ENCODE measurements at regions not wholly inside any gene's neighbourhood (a gene's known extent, or its start where the extent isn't known, plus 50 kb on each side); places are given as distances from the start of the nearest gene placed in this dataset.

GRCh38 chr5:148012801-148013200 lies 51.0 kb upstream of the SPINK5 start:
- no peak overlapping the region for H3K27ac Mint-ChIP-seq
- H3K27me3 Mint-ChIP-seq, result no peaks in the 10 kb centered on the region
- H3K4me1 Mint-ChIP-seq, result no peaks in the 10 kb centered on the region
- no peak overlapping the region for H3K4me3 Mint-ChIP-seq
- no peak for DNase-seq
- CTCF ChIA-PET, result no interaction called here
- H3K9me3 Mint-ChIP-seq, result no peaks in the 10 kb centered on the region
- H3K36me3 Mint-ChIP-seq, result no peaks in the 10 kb centered on the region

- CTCF ChIA-PET, result no interaction called here
- H3K27ac Mint-ChIP-seq, result no peak overlapping the region
- H3K9me3 Mint-ChIP-seq, result no peaks in the 10 kb centered on the region
- no peak overlapping the region for H3K4me3 Mint-ChIP-seq
- H3K4me1 Mint-ChIP-seq, result no peaks in the 10 kb centered on the region
- DNase-seq, result no peak
- H3K36me3 Mint-ChIP-seq, result no peaks in the 10 kb centered on the region
- H3K27me3 Mint-ChIP-seq, result no peaks in the 10 kb centered on the region
These were observed 52.2 kb upstream of the SPINK5 start for GRCh38 chr5:148011398-148012137.

GRCh38 chr5:148005788-148006520 lies 57.8 kb upstream of the SPINK5 start:
- CTCF ChIA-PET, result no interaction called here
- Mint-ChIP-seq H3K36me3 (no peaks in the 10 kb centered on the region), H3K4me3 (no peak overlapping the region), H3K27me3 (no peaks in the 10 kb centered on the region), H3K9me3 (peaks cover 4% of the 10 kb centered on the region), H3K27ac (no peak overlapping the region), H3K4me1 (no peaks in the 10 kb centered on the region)
- DNase-seq, result no peak

GRCh38 chr5:148003226-148003625 lies 60.6 kb upstream of the SPINK5 start:
- Mint-ChIP-seq H3K9me3 (peaks cover 9% of the 10 kb centered on the region), H3K4me3 (no peak overlapping the region)

GRCh38 chr5:148002451-148002850 lies 61.3 kb upstream of the SPINK5 start:
- H3K9me3 Mint-ChIP-seq, result peaks cover 9% of the 10 kb centered on the region
- no peak overlapping the region for H3K4me3 Mint-ChIP-seq
- no peak overlapping the region for H3K27ac Mint-ChIP-seq
- H3K4me1 Mint-ChIP-seq, result no peaks in the 10 kb centered on the region
- no peaks in the 10 kb centered on the region for H3K36me3 Mint-ChIP-seq
- CTCF ChIA-PET, result no interaction called here
- DNase-seq, result no peak
- no peaks in the 10 kb centered on the region for H3K27me3 Mint-ChIP-seq

More at GRCh38 chr5:148003226-148003625, 60.6 kb upstream of the SPINK5 start:
- CTCF ChIA-PET, result no interaction called here
- no peak for DNase-seq
- Mint-ChIP-seq H3K36me3 (no peaks in the 10 kb centered on the region), H3K27ac (no peak overlapping the region), H3K27me3 (no peaks in the 10 kb centered on the region), H3K4me1 (no peaks in the 10 kb centered on the region)

GRCh38 chr5:148000036-148000435 lies 63.7 kb upstream of the SPINK5 start:
- CTCF ChIA-PET, result no interaction called here
- H3K4me3 Mint-ChIP-seq, result no peak overlapping the region
- H3K9me3 Mint-ChIP-seq, result peaks cover 9% of the 10 kb centered on the region
- H3K27me3 Mint-ChIP-seq, result no peaks in the 10 kb centered on the region
- no peak for DNase-seq
- no peak overlapping the region for H3K27ac Mint-ChIP-seq
- H3K4me1 Mint-ChIP-seq, result no peaks in the 10 kb centered on the region
- no peaks in the 10 kb centered on the region for H3K36me3 Mint-ChIP-seq

GRCh38 chr5:147998704-147999103 lies 65.1 kb upstream of the SPINK5 start:
- peaks cover 9% of the 10 kb centered on the region for H3K9me3 Mint-ChIP-seq
- H3K36me3 Mint-ChIP-seq, result no peaks in the 10 kb centered on the region
- H3K4me1 Mint-ChIP-seq, result no peaks in the 10 kb centered on the region
- CTCF ChIA-PET, result no interaction called here
- DNase-seq, result no peak
- H3K27ac Mint-ChIP-seq, result no peak overlapping the region
- H3K4me3 Mint-ChIP-seq, result no peak overlapping the region
- H3K27me3 Mint-ChIP-seq, result no peaks in the 10 kb centered on the region

- peaks cover 5% of the 10 kb centered on the region for H3K9me3 Mint-ChIP-seq
- H3K27ac Mint-ChIP-seq, result no peak overlapping the region
- no peaks in the 10 kb centered on the region for H3K36me3 Mint-ChIP-seq
- H3K27me3 Mint-ChIP-seq, result no peaks in the 10 kb centered on the region
- CTCF ChIA-PET, result no interaction called here
- no peak for DNase-seq
- H3K4me3 Mint-ChIP-seq, result no peak overlapping the region
- no peaks in the 10 kb centered on the region for H3K4me1 Mint-ChIP-seq
These were observed 66.3 kb upstream of the SPINK5 start for GRCh38 chr5:147997486-147997885.

- Mint-ChIP-seq H3K4me3 (no peak overlapping the region), H3K27ac (no peak overlapping the region), H3K9me3 (peaks cover 5% of the 10 kb centered on the region), H3K27me3 (no peaks in the 10 kb centered on the region), H3K4me1 (no peaks in the 10 kb centered on the region), H3K36me3 (no peaks in the 10 kb centered on the region)
- CTCF ChIA-PET, result no interaction called here
- DNase-seq, result no peak
These were observed 67.4 kb upstream of the SPINK5 start for GRCh38 chr5:147996379-147996778.

- H3K4me1 Mint-ChIP-seq, result no peaks in the 10 kb centered on the region
- H3K36me3 Mint-ChIP-seq, result no peaks in the 10 kb centered on the region
- CTCF ChIA-PET, result no interaction called here
- peaks cover 5% of the 10 kb centered on the region for H3K9me3 Mint-ChIP-seq
- H3K27me3 Mint-ChIP-seq, result no peaks in the 10 kb centered on the region
- no peak overlapping the region for H3K27ac Mint-ChIP-seq
- H3K4me3 Mint-ChIP-seq, result no peak overlapping the region
- no peak for DNase-seq
These were observed 67.9 kb upstream of the SPINK5 start for GRCh38 chr5:147995846-147996245.

- CTCF ChIA-PET, result interaction anchor here (1.1 kb wide), 1 partner anchor 15 kb away, joined by 3 read pairs; no protein-coding TSS in a partner anchor
- DNase-seq, result no peak
These were observed 73.8 kb upstream of the SPINK5 start for GRCh38 chr5:147989994-147990393.

GRCh38 chr5:147989239-147989638 lies 74.5 kb upstream of the SPINK5 start:
- no peaks in the 10 kb centered on the region for H3K36me3 Mint-ChIP-seq
- no peaks in the 10 kb centered on the region for H3K9me3 Mint-ChIP-seq
- no peak overlapping the region for H3K27ac Mint-ChIP-seq
- H3K27me3 Mint-ChIP-seq, result no peaks in the 10 kb centered on the region
- CTCF ChIA-PET, result no interaction called here
- H3K4me1 Mint-ChIP-seq, result no peaks in the 10 kb centered on the region
- no peak for DNase-seq
- no peak overlapping the region for H3K4me3 Mint-ChIP-seq

More at GRCh38 chr5:147989994-147990393, 73.8 kb upstream of the SPINK5 start:
- Mint-ChIP-seq H3K27me3 (no peaks in the 10 kb centered on the region), H3K9me3 (no peaks in the 10 kb centered on the region), H3K36me3 (no peaks in the 10 kb centered on the region), H3K27ac (no peak overlapping the region), H3K4me1 (no peaks in the 10 kb centered on the region), H3K4me3 (no peak overlapping the region)

GRCh38 chr5:147986134-147986757 lies 77.5 kb upstream of the SPINK5 start:
- H3K4me1 Mint-ChIP-seq, result no peaks in the 10 kb centered on the region
- no peaks in the 10 kb centered on the region for H3K9me3 Mint-ChIP-seq

GRCh38 chr5:147985608-147986007 lies 78.2 kb upstream of the SPINK5 start:
- Mint-ChIP-seq H3K27ac (no peak overlapping the region), H3K4me3 (no peak overlapping the region), H3K27me3 (no peaks in the 10 kb centered on the region), H3K4me1 (no peaks in the 10 kb centered on the region), H3K9me3 (no peaks in the 10 kb centered on the region), H3K36me3 (no peaks in the 10 kb centered on the region)
- DNase-seq, result no peak
- CTCF ChIA-PET, result no interaction called here

More at GRCh38 chr5:147986134-147986757, 77.5 kb upstream of the SPINK5 start:
- Mint-ChIP-seq H3K27me3 (no peaks in the 10 kb centered on the region), H3K4me3 (no peak overlapping the region), H3K27ac (no peak overlapping the region), H3K36me3 (no peaks in the 10 kb centered on the region)
- CTCF ChIA-PET, result no interaction called here
- DNase-seq, result no peak

- DNase-seq, result no peak
- no peaks in the 10 kb centered on the region for H3K36me3 Mint-ChIP-seq
These were observed 77.4 kb upstream of the C5orf46 start for GRCh38 chr5:147983742-147984141.

More at GRCh38 chr5:147983742-147984141, 77.4 kb upstream of the C5orf46 start:
- Mint-ChIP-seq H3K27ac (no peak overlapping the region), H3K4me1 (no peaks in the 10 kb centered on the region), H3K4me3 (no peak overlapping the region), H3K9me3 (no peaks in the 10 kb centered on the region), H3K27me3 (no peaks in the 10 kb centered on the region)
- CTCF ChIA-PET, result no interaction called here
